ES-I3 (cell line): ENCODE measurements at regions not wholly inside any gene's neighbourhood (a gene's known extent, or its start where the extent isn't known, plus 50 kb on each side); places are given as distances from the start of the nearest gene placed in this dataset.
"Not testable (repeated sequence)": the region's sequence is repeated elsewhere in the genome, so short reads cannot be mapped to it uniquely, and the experiment has no call there.

Experiments
- H3K36me3 ChIP-seq: 2 replicates; pipeline ENCODE4 v1.6.1; 2013; ENCODE audit warnings: mild to moderate bottlenecking, low read length, control low read depth, moderate library complexity; ENCODE audit not compliant: insufficient read depth
- H3K4me1 ChIP-seq: 2 replicates; pipeline ENCODE4 v1.6.1; 2013; ENCODE audit warnings: mild to moderate bottlenecking, control low read depth, low read length; ENCODE audit not compliant: insufficient read depth
- H3K9ac ChIP-seq: 2 replicates; pipeline ENCODE4 v1.6.1; 2013; ENCODE audit warnings: low read depth, mild to moderate bottlenecking, low read length, moderate library complexity
- H3K9me3 ChIP-seq: 2 replicates; pipeline ENCODE4 v1.6.1; 2013; ENCODE audit warnings: mild to moderate bottlenecking, low read length, moderate library complexity; ENCODE audit not compliant: control insufficient read depth, insufficient read depth

- H3K9me3 ChIP-seq, result no peaks in the 10 kb centered on the region
- H3K36me3 ChIP-seq, result no peaks in the 10 kb centered on the region
- H3K9ac ChIP-seq, result no peak overlapping the region
- no peaks in the 10 kb centered on the region for H3K4me1 ChIP-seq
Observed at GRCh38 chr14:22252686-22253085, 336.3 kb downstream of the DAD1 start.

- H3K9ac ChIP-seq, result no peak overlapping the region
- H3K4me1 ChIP-seq, result no peaks in the 10 kb centered on the region
- H3K9me3 ChIP-seq, result no peaks in the 10 kb centered on the region
- no peaks in the 10 kb centered on the region for H3K36me3 ChIP-seq
Observed at GRCh38 chr14:22251090-22251489, 337.9 kb downstream of the DAD1 start.

GRCh38 chr14:22249770-22250169 lies 339.3 kb downstream of the DAD1 start:
- Histone ChIP-seq H3K4me1 (no peaks in the 10 kb centered on the region), H3K9ac (no peak overlapping the region), H3K36me3 (no peaks in the 10 kb centered on the region), H3K9me3 (no peaks in the 10 kb centered on the region)

GRCh38 chr14:22243971-22244581 lies 344.9 kb downstream of the DAD1 start:
- no peaks in the 10 kb centered on the region for H3K36me3 ChIP-seq
- H3K9ac ChIP-seq, result no peak overlapping the region
- H3K9me3 ChIP-seq, result no peaks in the 10 kb centered on the region
- H3K4me1 ChIP-seq, result no peaks in the 10 kb centered on the region

- H3K4me1 ChIP-seq, H3K9me3 ChIP-seq: not testable (repeated sequence)
Observed at GRCh38 chr14:22238320-22238719, 350.7 kb downstream of the DAD1 start.

GRCh38 chr14:22233377-22233776 lies 355.6 kb downstream of the DAD1 start:
- Histone ChIP-seq H3K9ac (no peak overlapping the region), H3K9me3 (peaks cover 15% of the 10 kb centered on the region), H3K4me1 (no peaks in the 10 kb centered on the region), H3K36me3 (no peaks in the 10 kb centered on the region)

More at GRCh38 chr14:22238320-22238719, 350.7 kb downstream of the DAD1 start:
- H3K9ac ChIP-seq, H3K36me3 ChIP-seq: not testable (repeated sequence)

- H3K9me3 ChIP-seq, result peaks cover 15% of the 10 kb centered on the region
- no peaks in the 10 kb centered on the region for H3K36me3 ChIP-seq
- H3K4me1 ChIP-seq, result no peaks in the 10 kb centered on the region
- H3K9ac ChIP-seq, result no peak overlapping the region
Observed at GRCh38 chr14:22232933-22233332, 356.1 kb downstream of the DAD1 start.

- Histone ChIP-seq H3K36me3 (no peaks in the 10 kb centered on the region), H3K9ac (no peak overlapping the region), H3K4me1 (no peaks in the 10 kb centered on the region), H3K9me3 (peaks cover 15% of the 10 kb centered on the region)
Observed at GRCh38 chr14:22232486-22232885, 356.5 kb downstream of the DAD1 start.

GRCh38 chr14:22231018-22231417 lies 358.0 kb downstream of the DAD1 start:
- no peaks in the 10 kb centered on the region for H3K36me3 ChIP-seq
- H3K4me1 ChIP-seq, result no peaks in the 10 kb centered on the region
- H3K9ac ChIP-seq, result no peak overlapping the region
- peaks cover 15% of the 10 kb centered on the region for H3K9me3 ChIP-seq

GRCh38 chr14:22230517-22230916 lies 358.5 kb downstream of the DAD1 start:
- Histone ChIP-seq H3K4me1 (no peaks in the 10 kb centered on the region), H3K9me3 (peaks cover 15% of the 10 kb centered on the region), H3K36me3 (no peaks in the 10 kb centered on the region), H3K9ac (no peak overlapping the region)

GRCh38 chr14:22227084-22227483 lies 361.9 kb downstream of the DAD1 start:
- H3K9me3 ChIP-seq, result peaks cover 11% of the 10 kb centered on the region
- H3K9ac ChIP-seq, result no peak overlapping the region

GRCh38 chr14:22226381-22226780 lies 362.6 kb downstream of the DAD1 start:
- H3K36me3 ChIP-seq, result no peaks in the 10 kb centered on the region
- H3K4me1 ChIP-seq, result no peaks in the 10 kb centered on the region
- H3K9ac ChIP-seq, result no peak overlapping the region
- peaks cover 4% of the 10 kb centered on the region; the same call in 1 of the 2 replicates for H3K9me3 ChIP-seq

More at GRCh38 chr14:22227084-22227483, 361.9 kb downstream of the DAD1 start:
- Histone ChIP-seq H3K4me1 (no peaks in the 10 kb centered on the region), H3K36me3 (no peaks in the 10 kb centered on the region)

- H3K4me1 ChIP-seq, result no peaks in the 10 kb centered on the region
- no peaks in the 10 kb centered on the region for H3K36me3 ChIP-seq
- H3K9ac ChIP-seq, result no peak overlapping the region
- peaks cover 5% of the 10 kb centered on the region; the same call in 1 of the 2 replicates for H3K9me3 ChIP-seq
Observed at GRCh38 chr14:22225516-22226140, 363.4 kb downstream of the DAD1 start.

- Histone ChIP-seq H3K4me1 (no peaks in the 10 kb centered on the region), H3K36me3 (no peaks in the 10 kb centered on the region), H3K9ac (no peak overlapping the region), H3K9me3 (0 out of 2 replicates have a peak, but pooled peaks cover 3% of the 10 kb centered on the region)
Observed at GRCh38 chr14:22221508-22221907, 367.5 kb downstream of the DAD1 start.

GRCh38 chr14:22220427-22220826 lies 368.6 kb downstream of the DAD1 start:
- H3K9me3 ChIP-seq, result 0 out of 2 replicates have a peak, but pooled peaks cover 3% of the 10 kb centered on the region
- H3K4me1 ChIP-seq, result no peaks in the 10 kb centered on the region
- H3K9ac ChIP-seq, result no peak overlapping the region

More at GRCh38 chr14:22220427-22220826, 368.6 kb downstream of the DAD1 start:
- H3K36me3 ChIP-seq, result no peaks in the 10 kb centered on the region
